ENCODE measurements at regions not wholly inside any gene's neighbourhood (a gene's known extent, or its start where the extent isn't known, plus 50 kb on each side); places are given as distances from the start of the nearest gene placed in this dataset.

DNA sequence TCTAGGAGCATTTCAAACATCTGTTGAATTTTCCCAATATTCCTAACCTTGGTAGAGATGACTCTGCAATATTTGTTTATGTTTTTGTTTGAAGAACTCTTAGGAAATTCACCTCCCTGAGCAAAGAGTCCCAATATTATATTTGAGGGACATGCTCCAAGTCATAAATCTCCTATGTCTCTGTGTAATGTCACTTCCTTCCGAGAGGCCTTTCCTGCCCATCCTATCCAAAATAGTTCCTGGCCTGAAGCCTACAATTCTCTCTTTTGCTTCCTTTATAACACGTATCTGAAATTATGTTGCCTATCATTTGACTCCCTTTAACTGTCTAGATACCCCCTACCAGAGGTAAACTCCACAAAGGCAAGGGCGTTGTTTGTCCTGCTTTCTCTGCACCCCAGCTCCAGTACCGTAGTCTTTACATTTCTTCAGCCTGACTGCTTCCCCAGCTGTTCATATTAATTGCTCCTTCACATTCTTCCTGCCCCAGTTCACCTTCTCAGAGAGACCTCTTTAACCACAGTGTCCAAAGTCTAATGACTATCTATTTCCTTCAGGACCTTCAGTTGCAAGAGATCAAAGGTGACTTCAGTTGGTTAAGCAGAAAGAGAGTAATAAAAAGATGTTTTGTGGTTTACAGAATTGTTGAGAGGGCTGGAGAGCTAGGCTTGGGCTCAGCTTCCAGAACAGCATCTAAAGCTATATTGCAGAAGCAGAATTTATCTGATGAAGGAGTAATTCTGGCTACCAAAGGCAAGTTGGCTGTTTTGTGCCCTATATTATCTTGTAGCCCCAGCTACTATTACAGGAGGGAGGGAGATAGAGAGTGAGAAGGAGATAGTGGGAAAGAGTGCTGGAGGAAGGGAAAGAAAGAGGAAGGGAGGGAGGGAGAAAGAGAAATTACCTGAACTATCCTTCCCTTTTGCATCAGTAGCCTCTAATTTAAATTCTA, 109.3 kb upstream of the TMEM161B start:
- Histone ChIP-seq H3K4me1 (no peaks in the 10 kb centered on the region), H3K27me3 (no peaks in the 10 kb centered on the region), H3K4me3 (no peak overlapping the region), H3K27ac (no peak overlapping the region), H3K9me3 (no peaks in the 10 kb centered on the region), H3K36me3 (no peaks in the 10 kb centered on the region)
- DNase-seq (no peak), FAIRE-seq (no peak), ATAC-seq (no peak)
- intact Hi-C loops (cut with DNase I): no loop called here
- TF ChIP-seq, protein P1, sequence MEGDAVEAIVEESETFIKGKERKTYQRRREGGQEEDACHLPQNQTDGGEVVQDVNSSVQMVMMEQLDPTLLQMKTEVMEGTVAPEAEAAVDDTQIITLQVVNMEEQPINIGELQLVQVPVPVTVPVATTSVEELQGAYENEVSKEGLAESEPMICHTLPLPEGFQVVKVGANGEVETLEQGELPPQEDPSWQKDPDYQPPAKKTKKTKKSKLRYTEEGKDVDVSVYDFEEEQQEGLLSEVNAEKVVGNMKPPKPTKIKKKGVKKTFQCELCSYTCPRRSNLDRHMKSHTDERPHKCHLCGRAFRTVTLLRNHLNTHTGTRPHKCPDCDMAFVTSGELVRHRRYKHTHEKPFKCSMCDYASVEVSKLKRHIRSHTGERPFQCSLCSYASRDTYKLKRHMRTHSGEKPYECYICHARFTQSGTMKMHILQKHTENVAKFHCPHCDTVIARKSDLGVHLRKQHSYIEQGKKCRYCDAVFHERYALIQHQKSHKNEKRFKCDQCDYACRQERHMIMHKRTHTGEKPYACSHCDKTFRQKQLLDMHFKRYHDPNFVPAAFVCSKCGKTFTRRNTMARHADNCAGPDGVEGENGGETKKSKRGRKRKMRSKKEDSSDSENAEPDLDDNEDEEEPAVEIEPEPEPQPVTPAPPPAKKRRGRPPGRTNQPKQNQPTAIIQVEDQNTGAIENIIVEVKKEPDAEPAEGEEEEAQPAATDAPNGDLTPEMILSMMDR (IDR thresholded peaks at IDR 0.05): no peak
- WGBS, 2 donors: 57 to 62% methylated on average over 4 of the region's 4 CpGs

DNA sequence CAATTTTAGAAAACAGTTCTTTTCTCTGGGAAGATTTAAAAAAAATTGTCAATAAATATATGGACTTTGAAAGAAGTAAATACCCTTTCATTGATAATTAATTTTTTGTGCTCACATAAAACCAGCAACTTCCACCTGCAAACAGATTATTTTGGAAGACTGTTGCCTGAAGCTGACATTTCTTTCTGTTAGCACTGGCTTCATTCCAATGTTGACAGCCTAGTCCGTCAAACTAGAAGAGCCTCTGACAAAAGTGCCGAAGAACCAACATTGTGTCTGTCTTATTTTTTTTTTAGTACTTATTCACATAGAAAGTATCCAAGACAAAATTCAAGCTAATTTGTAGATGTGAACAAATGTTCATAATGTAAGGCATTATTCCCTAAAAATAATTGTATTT, 108.6 kb upstream of the TMEM161B start:
- Histone ChIP-seq H3K27me3 (no peaks in the 10 kb centered on the region), H3K4me1 (no peaks in the 10 kb centered on the region), H3K36me3 (no peaks in the 10 kb centered on the region), H3K4me3 (no peak overlapping the region), H3K27ac (no peak overlapping the region), H3K9me3 (no peaks in the 10 kb centered on the region)
- no peak for FAIRE-seq
- TF ChIP-seq, protein P1 (IDR thresholded peaks at IDR 0.05): no peak
- WGBS, 2 donors: 12 to 26% methylated on average over 2 of the region's 2 CpGs
- intact Hi-C loops (cut with DNase I): no loop called here
- DNase-seq: no peak
- no peak for ATAC-seq

DNA sequence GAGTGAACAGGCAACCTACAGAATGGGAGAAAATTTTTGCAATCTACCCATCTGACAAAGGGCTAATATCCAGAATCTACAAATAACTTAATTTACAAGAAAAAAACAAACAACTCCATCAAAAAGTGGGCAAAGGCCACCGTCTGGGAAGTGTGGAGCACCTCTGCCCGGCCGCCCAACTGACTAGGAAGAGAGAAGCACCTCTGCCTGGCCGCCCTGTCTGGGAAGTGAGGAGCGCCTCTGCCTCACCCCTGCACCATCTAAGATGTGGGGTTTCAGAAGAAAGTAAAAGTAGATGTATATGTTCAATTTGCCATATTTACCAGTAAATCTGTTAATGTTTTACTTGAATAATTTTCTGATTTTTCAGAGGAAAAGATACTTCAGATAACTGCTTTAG, 108.1 kb upstream of the TMEM161B start:
- intact Hi-C loops (cut with DNase I): no loop called here
- ATAC-seq: no peak
- 86 to 91% methylated on average over 5 of the region's 5 CpGs for WGBS, 2 donors

DNA sequence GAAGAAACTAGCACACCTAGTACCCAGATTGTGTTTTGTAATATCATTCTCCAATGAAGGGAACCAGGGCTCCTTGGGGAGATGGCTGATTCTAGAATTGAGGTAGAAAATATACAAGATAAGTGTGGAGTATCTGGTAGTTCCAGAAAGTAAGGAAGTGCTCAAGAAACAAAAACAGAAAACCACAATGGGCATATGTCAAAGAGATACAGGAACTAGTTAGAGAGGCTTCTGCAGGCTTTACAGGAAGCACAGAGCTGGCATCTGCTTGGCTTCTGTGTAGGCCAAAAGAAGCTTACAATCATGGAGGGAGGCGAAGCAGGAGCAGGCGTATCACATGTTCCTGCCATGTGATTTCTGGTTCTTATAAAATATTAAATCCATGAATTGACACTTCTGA, 105.7 kb upstream of the TMEM161B start:
- 96 to 97% methylated on average over 2 of the region's 2 CpGs for WGBS, 2 donors
- Histone ChIP-seq H3K4me3 (no peak overlapping the region), H3K27ac (no peak overlapping the region), H3K4me1 (no peaks in the 10 kb centered on the region), H3K9me3 (no peaks in the 10 kb centered on the region), H3K36me3 (no peaks in the 10 kb centered on the region), H3K27me3 (no peaks in the 10 kb centered on the region)
- TF ChIP-seq, protein P1 (IDR thresholded peaks at IDR 0.05): no peak
- FAIRE-seq (no peak), ATAC-seq (no peak), DNase-seq (no peak)
- intact Hi-C loops (cut with DNase I): no loop called here

More for the DNA sequence above, 108.1 kb upstream of the TMEM161B start:
- DNase-seq: no peak
- Histone ChIP-seq H3K27ac (no peak overlapping the region), H3K4me1 (no peaks in the 10 kb centered on the region), H3K36me3 (no peaks in the 10 kb centered on the region), H3K9me3 (no peaks in the 10 kb centered on the region), H3K27me3 (no peaks in the 10 kb centered on the region), H3K4me3 (no peak overlapping the region)
- FAIRE-seq: no peak
- TF ChIP-seq, protein P1 (IDR thresholded peaks at IDR 0.05): no peak

DNA sequence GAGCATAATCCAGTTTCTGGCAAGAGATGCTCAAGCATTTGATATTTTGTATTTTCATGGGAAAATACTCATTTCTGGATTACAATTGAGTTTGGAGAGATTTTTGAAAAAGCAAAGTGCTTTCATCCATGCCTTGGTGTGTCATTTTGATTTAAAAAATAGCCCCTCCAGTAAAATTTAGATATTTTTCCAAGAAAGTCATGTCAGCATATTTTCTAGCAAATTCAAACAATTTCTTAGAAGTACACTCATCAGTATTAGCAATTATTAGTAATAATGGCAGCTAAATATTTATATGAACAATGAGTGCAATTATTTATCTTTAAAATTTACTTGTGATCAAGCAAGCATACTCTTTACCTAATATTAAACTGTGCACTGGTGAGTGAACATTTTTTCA, 102.2 kb upstream of the TMEM161B start:
- H3K4me1 ChIP-seq: no peaks in the 10 kb centered on the region
- H3K27me3 ChIP-seq: no peaks in the 10 kb centered on the region
- no peak for ATAC-seq
- no peak overlapping the region for H3K4me3 ChIP-seq
- no peaks in the 10 kb centered on the region for H3K9me3 ChIP-seq
- no peak overlapping the region for H3K27ac ChIP-seq
- intact Hi-C loops (cut with DNase I): no loop called here
- TF ChIP-seq, protein P1 (IDR thresholded peaks at IDR 0.05): no peak
- no peak for DNase-seq
- no peaks in the 10 kb centered on the region for H3K36me3 ChIP-seq
- no peak for FAIRE-seq

All from pancreas (tissue), 10 donors.